ENCODE measurements at regions not wholly inside any gene's neighbourhood (a gene's known extent, or its start where the extent isn't known, plus 50 kb on each side); places are given as distances from the start of the nearest gene placed in this dataset.

DNA sequence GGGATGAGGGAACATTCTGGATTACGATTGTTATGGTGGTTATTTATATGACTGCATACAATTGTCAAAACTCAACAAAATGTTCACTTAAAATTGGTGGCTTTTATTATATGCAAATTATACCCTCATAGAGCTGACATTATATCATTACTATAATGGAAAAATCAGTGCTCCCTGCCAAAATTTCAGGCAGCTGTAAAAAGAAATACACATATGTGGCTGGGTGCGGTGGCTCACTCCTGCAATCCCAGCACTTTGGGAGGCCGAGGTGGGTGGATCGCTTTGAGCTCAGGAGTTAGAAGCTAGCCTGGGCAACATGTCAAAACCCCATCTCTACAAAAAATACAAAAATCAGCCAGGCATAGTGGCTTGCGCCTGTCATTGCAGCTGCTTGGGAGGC, 75.8 kb upstream of the SULF2 start:
- ATAC-seq: no peak
- TF ChIP-seq CSRNP3 (CRISPR knock-in tag; IDR thresholded peaks at IDR 0.05): no peak
- no peak for TF ChIP-seq OSR1 (CRISPR knock-in tag; IDR thresholded peaks at IDR 0.05)
- TF ChIP-seq SNAI2 (CRISPR knock-in tag; IDR thresholded peaks at IDR 0.05): no peak

DNA sequence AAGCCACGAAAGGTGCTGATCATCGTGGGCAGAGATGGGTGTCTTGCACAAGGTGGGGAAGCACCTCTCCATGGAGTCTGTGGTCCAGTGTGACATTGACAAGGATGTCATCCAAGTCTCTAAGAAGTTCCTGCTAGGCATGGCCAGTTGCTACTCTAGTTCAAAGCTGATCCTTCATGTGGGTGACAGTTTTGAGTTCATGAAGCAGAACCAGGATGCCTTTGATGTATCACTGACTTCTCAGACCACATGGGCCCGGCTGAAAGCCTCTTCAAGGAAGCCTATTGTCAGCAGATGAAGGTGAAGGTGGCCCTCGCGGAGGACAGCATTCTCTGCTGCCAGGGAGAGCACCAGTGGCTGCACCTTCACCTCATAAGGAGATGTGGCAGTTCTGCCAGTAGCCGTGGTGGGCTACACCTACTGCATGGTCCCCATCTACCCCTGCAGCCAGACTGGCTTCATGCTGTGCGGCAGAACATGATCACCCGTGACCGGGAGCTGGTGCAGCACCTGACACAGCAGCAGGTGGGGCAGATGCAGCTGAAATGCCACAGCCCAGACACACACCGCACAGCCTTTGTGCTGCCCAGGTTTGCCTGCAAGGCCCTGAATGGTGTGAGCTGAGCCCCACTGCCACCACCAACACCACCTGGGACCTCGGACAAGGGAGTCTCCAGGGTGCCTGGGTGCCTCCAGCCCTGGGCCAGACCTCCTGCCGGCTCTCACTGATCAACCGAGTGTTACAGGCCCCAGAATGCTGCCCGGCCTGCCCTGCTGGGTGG, 75.0 kb upstream of the SULF2 start:
- TF ChIP-seq, protein P1, sequence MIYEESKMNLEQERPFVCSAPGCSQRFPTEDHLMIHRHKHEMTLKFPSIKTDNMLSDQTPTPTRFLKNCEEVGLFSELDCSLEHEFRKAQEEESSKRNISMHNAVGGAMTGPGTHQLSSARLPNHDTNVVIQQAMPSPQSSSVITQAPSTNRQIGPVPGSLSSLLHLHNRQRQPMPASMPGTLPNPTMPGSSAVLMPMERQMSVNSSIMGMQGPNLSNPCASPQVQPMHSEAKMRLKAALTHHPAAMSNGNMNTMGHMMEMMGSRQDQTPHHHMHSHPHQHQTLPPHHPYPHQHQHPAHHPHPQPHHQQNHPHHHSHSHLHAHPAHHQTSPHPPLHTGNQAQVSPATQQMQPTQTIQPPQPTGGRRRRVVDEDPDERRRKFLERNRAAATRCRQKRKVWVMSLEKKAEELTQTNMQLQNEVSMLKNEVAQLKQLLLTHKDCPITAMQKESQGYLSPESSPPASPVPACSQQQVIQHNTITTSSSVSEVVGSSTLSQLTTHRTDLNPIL (CRISPR knock-in tag; IDR thresholded peaks at IDR 0.05; ENCODE audit: low read depth): no peak
- TF ChIP-seq SNAI2 (CRISPR knock-in tag; IDR thresholded peaks at IDR 0.05) (no peak), OSR1 (CRISPR knock-in tag; IDR thresholded peaks at IDR 0.05) (no peak), ZFP3 (CRISPR knock-in tag; IDR thresholded peaks at IDR 0.05) (no peak), CSDC2 (CRISPR knock-in tag; IDR thresholded peaks at IDR 0.05) (no peak), GLIS3 (CRISPR knock-in tag; IDR thresholded peaks at IDR 0.05) (no peak), PPARA (CRISPR knock-in tag; IDR thresholded peaks at IDR 0.05; ENCODE audit: borderline replicate concordance) (no peak), TCF4 (CRISPR knock-in tag; IDR thresholded peaks at IDR 0.05; ENCODE audit: borderline replicate concordance) (no peak), ZNF8 (CRISPR knock-in tag; IDR thresholded peaks at IDR 0.05) (no peak), ESRRG (CRISPR knock-in tag; IDR thresholded peaks at IDR 0.05) (no peak)
- ATAC-seq: no peak

GRCh38 chr20:47859278-47859677, 74.0 kb upstream of the SULF2 start:
- no peak for TF ChIP-seq ZFP3 (CRISPR knock-in tag; IDR thresholded peaks at IDR 0.05)
- no peak for TF ChIP-seq RARB (CRISPR knock-in tag; IDR thresholded peaks at IDR 0.05)
- no peak for TF ChIP-seq PPARA (CRISPR knock-in tag; IDR thresholded peaks at IDR 0.05; ENCODE audit: borderline replicate concordance)
- TF ChIP-seq ZNF8 (CRISPR knock-in tag; IDR thresholded peaks at IDR 0.05): no peak
- no peak for TF ChIP-seq ZFP30 (CRISPR knock-in tag; IDR thresholded peaks at IDR 0.05)
- TF ChIP-seq ZNF70 (CRISPR knock-in tag; IDR thresholded peaks at IDR 0.05): no peak
- TF ChIP-seq ESRRG (CRISPR knock-in tag; IDR thresholded peaks at IDR 0.05): no peak
- no peak for TF ChIP-seq ISL1 (CRISPR knock-in tag; IDR thresholded peaks at IDR 0.05)
- TF ChIP-seq, protein P2, sequence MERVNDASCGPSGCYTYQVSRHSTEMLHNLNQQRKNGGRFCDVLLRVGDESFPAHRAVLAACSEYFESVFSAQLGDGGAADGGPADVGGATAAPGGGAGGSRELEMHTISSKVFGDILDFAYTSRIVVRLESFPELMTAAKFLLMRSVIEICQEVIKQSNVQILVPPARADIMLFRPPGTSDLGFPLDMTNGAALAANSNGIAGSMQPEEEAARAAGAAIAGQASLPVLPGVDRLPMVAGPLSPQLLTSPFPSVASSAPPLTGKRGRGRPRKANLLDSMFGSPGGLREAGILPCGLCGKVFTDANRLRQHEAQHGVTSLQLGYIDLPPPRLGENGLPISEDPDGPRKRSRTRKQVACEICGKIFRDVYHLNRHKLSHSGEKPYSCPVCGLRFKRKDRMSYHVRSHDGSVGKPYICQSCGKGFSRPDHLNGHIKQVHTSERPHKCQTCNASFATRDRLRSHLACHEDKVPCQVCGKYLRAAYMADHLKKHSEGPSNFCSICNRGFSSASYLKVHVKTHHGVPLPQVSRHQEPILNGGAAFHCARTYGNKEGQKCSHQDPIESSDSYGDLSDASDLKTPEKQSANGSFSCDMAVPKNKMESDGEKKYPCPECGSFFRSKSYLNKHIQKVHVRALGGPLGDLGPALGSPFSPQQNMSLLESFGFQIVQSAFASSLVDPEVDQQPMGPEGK (CRISPR knock-in tag; IDR thresholded peaks at IDR 0.05; ENCODE audit: borderline replicate concordance): no peak
- no peak for TF ChIP-seq ARNTL (CRISPR knock-in tag; IDR thresholded peaks at IDR 0.05; ENCODE audit: borderline replicate concordance, low read depth)
- TF ChIP-seq, protein P1 (CRISPR knock-in tag; IDR thresholded peaks at IDR 0.05; ENCODE audit: low read depth): no peak
- no peak for TF ChIP-seq TOX (CRISPR knock-in tag; IDR thresholded peaks at IDR 0.05; ENCODE audit: borderline replicate concordance)
- TF ChIP-seq OSR1 (CRISPR knock-in tag; IDR thresholded peaks at IDR 0.05): no peak
- no peak for TF ChIP-seq POU6F1 (CRISPR knock-in tag; IDR thresholded peaks at IDR 0.05; ENCODE audit: borderline replicate concordance, low read depth)
- no peak for TF ChIP-seq CSRNP3 (CRISPR knock-in tag; IDR thresholded peaks at IDR 0.05)
- TF ChIP-seq GLIS3 (CRISPR knock-in tag; IDR thresholded peaks at IDR 0.05): no peak
- TF ChIP-seq ZNF565 (CRISPR knock-in tag; conservative IDR thresholded peaks at IDR 0.05; ENCODE audit: low read depth): no peak
- no peak for TF ChIP-seq ZC3H10 (CRISPR knock-in tag; IDR thresholded peaks at IDR 0.05)
- no peak for ATAC-seq

Data from SK-N-SH treated with all-trans-retinoic acid at 6 μM for 48 hours (cell line).